HG03108 (cell line): ENCODE measurements at regions not wholly inside any gene's neighbourhood (a gene's known extent, or its start where the extent isn't known, plus 50 kb on each side); places are given as distances from the start of the nearest gene placed in this dataset.

ENCODE experiments used
- ATAC-seq: cut with Tn5 transposase; IDR thresholded peaks from one replicate; pipeline ENCODE4 v1.9.1; 2021; ENCODE audit warnings: moderate library complexity; ENCODE audit not compliant: unreplicated experiment

- no peak for ATAC-seq
Measured at GRCh38 chr17:79476074-79476652, 134.7 kb downstream of the RBFOX3 start.

GRCh38 chr17:79473876-79474440, 136.9 kb downstream of the RBFOX3 start:
- ATAC-seq: no peak

- no peak for ATAC-seq
Measured at GRCh38 chr17:79473111-79473875, 137.6 kb downstream of the RBFOX3 start.

- no peak for ATAC-seq
Measured at GRCh38 chr17:79470754-79471153, 140.1 kb downstream of the RBFOX3 start.

GRCh38 chr17:79469646-79470045, 141.2 kb downstream of the RBFOX3 start:
- ATAC-seq: no peak

GRCh38 chr17:79468183-79468944, 142.5 kb downstream of the RBFOX3 start:
- no peak for ATAC-seq

GRCh38 chr17:79466562-79467350, 144.1 kb downstream of the RBFOX3 start:
- ATAC-seq: no peak

GRCh38 chr17:79465681-79466025, 145.2 kb downstream of the RBFOX3 start:
- ATAC-seq: no peak

- ATAC-seq: no peak
Measured at GRCh38 chr17:79465011-79465680, 145.7 kb downstream of the RBFOX3 start.

- no peak for ATAC-seq
Measured at GRCh38 chr17:79464318-79465010, 146.4 kb downstream of the RBFOX3 start.

GRCh38 chr17:79463421-79464317, 147.2 kb downstream of the RBFOX3 start:
- ATAC-seq: no peak

GRCh38 chr17:79461041-79461440, 149.8 kb downstream of the RBFOX3 start:
- no peak for ATAC-seq

GRCh38 chr17:79459846-79460245, 151.0 kb downstream of the RBFOX3 start:
- ATAC-seq: no peak

GRCh38 chr17:79459003-79459655, 151.7 kb downstream of the RBFOX3 start:
- ATAC-seq: no peak

GRCh38 chr17:79458356-79458755, 152.5 kb downstream of the RBFOX3 start:
- no peak for ATAC-seq

- ATAC-seq: no peak
Measured at GRCh38 chr17:79457889-79458288, 153.0 kb downstream of the RBFOX3 start.

- ATAC-seq: no peak
Measured at GRCh38 chr17:79457376-79457775, 153.5 kb downstream of the RBFOX3 start.

GRCh38 chr17:79455636-79456035, 155.2 kb downstream of the RBFOX3 start:
- no peak for ATAC-seq
